ENCODE measurements at regions not wholly inside any gene's neighbourhood (a gene's known extent, or its start where the extent isn't known, plus 50 kb on each side); places are given as distances from the start of the nearest gene placed in this dataset.
"Not testable (repeated sequence)": the region's sequence is repeated elsewhere in the genome, so short reads cannot be mapped to it uniquely, and the experiment has no call there.

- not testable (repeated sequence) for DNase-seq
These were observed 101.8 kb upstream of the GLRA1 start for GRCh38 chr5:152026328-152027024.

GRCh38 chr5:152016421-152016820, 91.8 kb upstream of the GLRA1 start:
- DNase-seq = no peak

DNA sequence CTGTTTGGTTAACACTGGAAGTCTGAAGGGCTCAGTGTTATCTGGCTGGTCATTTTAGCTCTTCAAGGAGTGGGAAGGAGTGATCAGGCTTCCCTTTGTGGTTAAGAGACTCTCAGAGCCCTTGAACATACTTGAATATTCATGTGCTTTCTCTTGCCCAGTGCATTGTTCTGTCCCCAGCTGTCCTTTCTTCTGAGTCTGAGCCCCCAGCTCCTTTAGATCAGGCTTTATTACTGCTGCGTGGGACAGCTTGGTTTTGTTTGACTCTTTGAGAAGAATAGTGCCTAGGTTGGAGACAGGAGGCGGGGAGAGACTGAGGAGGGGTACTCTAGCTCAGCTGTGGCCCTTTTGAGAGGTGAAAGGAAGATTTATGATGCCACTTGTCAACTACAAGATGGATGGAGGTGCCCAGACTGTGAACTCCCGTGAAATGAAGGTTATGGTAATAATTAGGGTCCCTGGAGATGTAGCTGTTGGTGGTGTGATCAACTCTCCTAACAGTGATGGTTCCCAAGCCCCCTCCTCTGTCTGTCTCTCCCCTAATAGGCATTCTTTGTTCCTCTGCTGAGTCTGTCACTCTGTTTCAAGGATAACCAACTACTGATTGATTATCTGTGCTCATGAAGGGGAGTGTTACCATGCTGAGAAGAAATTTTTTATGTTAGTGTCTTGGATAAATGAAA, 83.1 kb upstream of the GLRA1 start:
- DNase-seq = no peak

DNA sequence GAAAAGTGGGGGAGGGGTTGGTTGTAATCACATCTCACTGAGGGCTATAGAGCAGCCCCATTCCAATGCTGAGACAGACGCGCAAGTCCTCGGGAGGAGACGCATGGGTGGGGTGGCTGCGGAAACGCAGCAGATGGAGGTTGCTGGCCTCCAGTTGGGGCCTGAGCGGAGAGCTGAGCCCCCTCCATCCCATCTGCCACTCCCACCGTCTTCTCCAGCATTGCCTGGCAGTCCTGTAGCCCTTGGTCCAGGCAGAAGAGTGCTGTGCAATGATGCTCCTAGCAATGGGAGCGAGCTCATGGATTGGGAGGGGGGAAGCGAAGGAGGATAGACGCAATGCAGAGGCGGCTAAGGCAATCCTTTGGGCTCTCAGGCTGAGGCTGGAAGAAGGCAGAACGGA, 79.4 kb upstream of the GLRA1 start:
- no peak for DNase-seq
